Esophagus muscularis mucosa (tissue), 4 donors: ENCODE measurements at regions not wholly inside any gene's neighbourhood (a gene's known extent, or its start where the extent isn't known, plus 50 kb on each side); places are given as distances from the start of the nearest gene placed in this dataset.
A peak's percentile ranks its signal among the peaks of the same experiment; 100 is the strongest.

Experiments used
- DNase-seq: peaks from one replicate; pipeline ENCODE4 v3.0.0-alpha.2; 2017; ENCODE audit errors: extremely low spot score
- H3K27ac ChIP-seq, 4 donors: fragments of 200-600 bp; sonication (generic); replicated peaks in 1 of 4; 1 replicate in 3 of 4; 2 replicates in 1 of 4; pipeline ENCODE4 v1.5.1; 2016 to 2019; ENCODE audit warnings: mild to moderate bottlenecking in 1 of 4
- H3K27me3 ChIP-seq, 4 donors: fragments of 200-600 bp; sonication (generic); one replicate each; pipeline versions ENCODE4 v1.5.1 to v1.6.0; 2016 to 2019
- H3K36me3 ChIP-seq, 4 donors: fragments of 200-600 bp; sonication (generic); one replicate each; pipeline ENCODE4 v1.5.1; 2016 to 2019
- H3K4me1 ChIP-seq, 4 donors: fragments of 200-600 bp; sonication (generic); one replicate each; pipeline ENCODE4 v1.5.1; 2016 to 2019
- H3K4me3 ChIP-seq, 4 donors: fragments of 200-600 bp; sonication (generic); 1 replicate in 2 of 4; 2 replicates in 2 of 4; pipeline ENCODE4 v1.5.1; 2016 to 2019; ENCODE audit warnings: mild to moderate bottlenecking in 4 of 4, moderate library complexity in 1 of 4
- H3K9me3 ChIP-seq, 4 donors: fragments of 200-600 bp; sonication (generic); 1 replicate in 3 of 4; 2 replicates in 1 of 4; pipeline ENCODE4 v1.5.1; 2016 to 2019
- EP300 ChIP-seq: sonication (generic); formaldehyde crosslinking; IDR thresholded peaks from one replicate; pipeline ENCODE4 v1.6.1; 2017; ENCODE audit warnings: antibody characterized with exemption
- POLR2A ChIP-seq: fragments of 450-650 bp; IDR thresholded peaks from one replicate; pipeline ENCODE4 v1.6.1; 2017; ENCODE audit warnings: antibody characterized with exemption, moderate library complexity, mild to moderate bottlenecking, low read depth
- POLR2AphosphoS5 ChIP-seq, 2 donors: sonication (generic); formaldehyde crosslinking; IDR thresholded peaks; one replicate each; pipeline ENCODE4 v1.6.1; 2017; ENCODE audit warnings: antibody characterized with exemption in 2 of 2
- WGBS: methylation state at CpG from one replicate; pipeline ENCODE4 v1.1.5; 2018; 5-methylcytosine and 5-hydroxymethylcytosine counted together
- intact Hi-C: fragments of 100-400 bp; cut with DNase I; formaldehyde crosslinking; loops from one replicate; pipeline ENCODE4 v1.15.1; 2023
- TF ChIP-seq, protein P1 (sequence below), 3 experiments: fragments of 200-600 bp in 2 of 3; fragments of 450-650 bp in 1 of 3; sonication (generic) in 2 of 3; IDR thresholded peaks; one replicate each; pipeline ENCODE4 v1.5.1; 2017 to 2019; ENCODE audit warnings: antibody characterized with exemption in 3 of 3, mild to moderate bottlenecking in 2 of 3, moderate library complexity in 1 of 3

DNA sequence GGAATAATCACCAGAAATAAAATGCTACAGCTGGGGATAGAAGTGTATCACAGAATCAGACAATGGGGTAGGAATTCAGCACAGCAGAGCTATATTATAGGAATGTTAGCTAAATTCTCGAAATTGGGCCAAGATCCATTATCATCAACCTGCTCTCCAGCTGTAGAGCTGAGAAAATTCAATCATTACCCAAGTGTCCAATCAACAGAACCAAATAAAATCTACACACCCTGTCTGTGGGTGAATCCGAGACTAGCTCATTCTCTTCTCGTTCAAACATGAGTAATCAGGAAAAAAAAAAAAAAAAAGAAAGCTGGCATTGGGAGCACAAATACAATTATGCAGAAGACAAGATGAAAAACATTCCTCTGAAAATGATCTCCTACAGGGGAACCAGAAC lies 119.2 kb downstream of the CDC7 start:
- H3K27me3 ChIP-seq: no peaks in the 10 kb centered on the region
- H3K4me1 ChIP-seq: peaks cover 7 to 20% (median 18%) of the 10 kb centered on the region in 4 donors
- TF ChIP-seq, protein P1, sequence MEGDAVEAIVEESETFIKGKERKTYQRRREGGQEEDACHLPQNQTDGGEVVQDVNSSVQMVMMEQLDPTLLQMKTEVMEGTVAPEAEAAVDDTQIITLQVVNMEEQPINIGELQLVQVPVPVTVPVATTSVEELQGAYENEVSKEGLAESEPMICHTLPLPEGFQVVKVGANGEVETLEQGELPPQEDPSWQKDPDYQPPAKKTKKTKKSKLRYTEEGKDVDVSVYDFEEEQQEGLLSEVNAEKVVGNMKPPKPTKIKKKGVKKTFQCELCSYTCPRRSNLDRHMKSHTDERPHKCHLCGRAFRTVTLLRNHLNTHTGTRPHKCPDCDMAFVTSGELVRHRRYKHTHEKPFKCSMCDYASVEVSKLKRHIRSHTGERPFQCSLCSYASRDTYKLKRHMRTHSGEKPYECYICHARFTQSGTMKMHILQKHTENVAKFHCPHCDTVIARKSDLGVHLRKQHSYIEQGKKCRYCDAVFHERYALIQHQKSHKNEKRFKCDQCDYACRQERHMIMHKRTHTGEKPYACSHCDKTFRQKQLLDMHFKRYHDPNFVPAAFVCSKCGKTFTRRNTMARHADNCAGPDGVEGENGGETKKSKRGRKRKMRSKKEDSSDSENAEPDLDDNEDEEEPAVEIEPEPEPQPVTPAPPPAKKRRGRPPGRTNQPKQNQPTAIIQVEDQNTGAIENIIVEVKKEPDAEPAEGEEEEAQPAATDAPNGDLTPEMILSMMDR (IDR thresholded peaks at IDR 0.05): no peak
- TF ChIP-seq POLR2AphosphoS5 (IDR thresholded peaks at IDR 0.05): no peak
- no peak for TF ChIP-seq EP300
- no peak for TF ChIP-seq POLR2A
- no peak overlapping the region for H3K4me3 ChIP-seq
- DNase-seq: no peak
- no peaks in the 10 kb centered on the region for H3K36me3 ChIP-seq
- 64% methylated on average over 3 of the region's 3 CpGs for WGBS
- H3K9me3 ChIP-seq: no peaks in the 10 kb centered on the region
- H3K27ac ChIP-seq: no peak overlapping the region
- intact Hi-C loops: no loop called here

DNA sequence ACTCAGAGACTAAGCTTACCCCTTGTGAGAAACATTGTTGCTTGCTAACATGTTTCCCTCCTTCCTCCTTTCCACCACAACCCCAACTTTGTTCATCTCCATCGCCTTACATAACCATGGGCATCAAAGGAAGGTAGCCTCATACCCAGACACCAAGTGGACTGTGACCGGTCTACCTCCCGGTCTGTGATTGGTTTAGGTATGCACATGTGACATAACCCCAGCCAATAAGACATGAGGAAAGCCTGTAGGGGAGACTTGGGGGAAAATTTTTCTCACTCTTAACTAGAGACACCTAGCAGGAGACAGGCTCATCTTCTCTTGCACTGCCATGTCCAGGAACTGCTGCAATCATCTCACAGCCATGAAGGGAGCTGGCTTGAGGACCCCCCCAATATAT lies 120.7 kb downstream of the CDC7 start:
- H3K27ac ChIP-seq: no peak overlapping the region
- H3K36me3 ChIP-seq: no peaks in the 10 kb centered on the region
- H3K27me3 ChIP-seq: no peaks in the 10 kb centered on the region
- peaks cover 7 to 20% (median 18%) of the 10 kb centered on the region in 4 donors for H3K4me1 ChIP-seq
- WGBS: 100% methylated on average over 3 of the region's 3 CpGs
- no peak for DNase-seq
- intact Hi-C loops: no loop called here
- H3K4me3 ChIP-seq: no peak overlapping the region
- TF ChIP-seq EP300 (no peak), POLR2AphosphoS5 (IDR thresholded peaks at IDR 0.05) (no peak), POLR2A (no peak)
- TF ChIP-seq, protein P1 (IDR thresholded peaks at IDR 0.05): no peak
- no peaks in the 10 kb centered on the region for H3K9me3 ChIP-seq

DNA sequence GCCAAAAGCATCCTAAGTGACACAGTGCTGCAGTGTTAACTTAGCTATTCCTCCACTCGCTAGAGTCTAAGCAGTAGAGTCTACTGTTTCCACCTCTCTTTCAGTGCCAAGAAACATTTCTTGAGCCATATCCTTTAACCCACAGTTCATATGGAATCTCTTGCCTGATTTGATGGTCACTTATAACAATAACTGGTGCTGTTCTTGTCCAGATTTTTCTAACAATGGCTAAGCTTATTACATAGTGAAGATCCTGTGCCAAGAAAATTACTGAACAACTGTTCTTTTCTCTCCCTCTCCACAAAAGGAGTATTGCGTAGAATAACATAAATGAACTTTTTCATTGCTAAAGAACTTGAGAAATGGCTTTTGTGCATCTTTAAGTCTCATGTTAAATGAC lies 121.3 kb downstream of the CDC7 start:
- Histone ChIP-seq H3K4me1 (peaks cover 7 to 20% (median 18%) of the 10 kb centered on the region in 4 donors), H3K27me3 (no peaks in the 10 kb centered on the region), H3K27ac (no peak overlapping the region), H3K4me3 (no peak overlapping the region), H3K36me3 (no peaks in the 10 kb centered on the region), H3K9me3 (no peaks in the 10 kb centered on the region)
- TF ChIP-seq, protein P1 (IDR thresholded peaks at IDR 0.05): no peak
- no peak for TF ChIP-seq POLR2A
- TF ChIP-seq POLR2AphosphoS5 (IDR thresholded peaks at IDR 0.05): no peak
- TF ChIP-seq EP300: no peak
- no peak for DNase-seq
- intact Hi-C loops: no loop called here
- 82% methylated on average over 2 of the region's 2 CpGs for WGBS

DNA sequence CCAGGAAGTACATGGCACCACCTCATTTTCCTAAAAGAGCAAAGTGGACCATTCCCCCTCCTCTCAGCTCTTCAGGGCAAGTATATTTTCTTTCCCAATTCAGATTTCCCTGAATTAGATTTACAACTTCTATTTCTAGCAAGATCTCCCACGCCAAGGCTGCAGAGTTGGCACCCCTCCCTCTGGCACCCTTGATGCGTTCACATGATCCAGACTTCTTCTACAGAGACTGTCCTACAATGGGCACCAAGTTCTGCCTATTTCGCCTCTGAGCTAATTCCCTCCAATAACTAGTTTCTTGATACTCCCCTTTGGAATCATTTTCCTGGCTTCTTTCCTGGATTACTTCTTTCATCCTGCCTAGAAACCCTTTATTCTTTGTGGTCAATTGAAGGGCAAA lies 122.0 kb downstream of the CDC7 start:
- no peak for DNase-seq
- Histone ChIP-seq H3K36me3 (no peaks in the 10 kb centered on the region), H3K4me3 (no peak overlapping the region), H3K4me1 (peaks cover 7 to 20% (median 18%) of the 10 kb centered on the region in 4 donors), H3K27me3 (no peaks in the 10 kb centered on the region), H3K27ac (peak overlapping the region in 3 of 4 donors; percentile 2 to 38 (median 21)), H3K9me3 (no peaks in the 10 kb centered on the region)
- TF ChIP-seq POLR2A (no peak), POLR2AphosphoS5 (IDR thresholded peaks at IDR 0.05) (peak; percentile 4 to 47), EP300 (no peak)
- TF ChIP-seq, protein P1 (IDR thresholded peaks at IDR 0.05): no peak
- intact Hi-C loops: no loop called here
- WGBS: 33% methylated on average over 3 of the region's 3 CpGs

DNA sequence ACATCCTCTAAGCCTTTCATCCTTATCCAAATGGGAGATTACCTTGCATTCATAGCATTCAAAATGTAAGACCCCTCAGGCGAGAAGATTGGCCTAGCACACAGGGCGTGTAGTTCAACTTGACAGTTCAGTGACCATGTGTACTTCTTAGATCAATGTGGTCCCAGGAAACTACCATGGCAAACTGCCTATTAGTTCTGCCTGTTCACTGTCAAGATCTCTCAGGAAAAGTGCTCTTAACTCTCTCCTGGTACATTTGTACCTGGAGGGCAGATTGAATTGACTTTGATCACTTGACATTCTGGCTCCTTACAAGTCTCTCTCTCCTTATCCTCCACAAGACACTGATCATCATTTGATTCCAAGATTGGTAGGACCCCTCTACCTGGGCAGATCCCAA lies 122.4 kb downstream of the CDC7 start:
- Histone ChIP-seq H3K27ac (peak overlapping the region in 2 of 4 donors; percentile 21 to 38), H3K4me1 (peaks cover 7 to 20% (median 18%) of the 10 kb centered on the region in 4 donors), H3K9me3 (no peaks in the 10 kb centered on the region), H3K27me3 (no peaks in the 10 kb centered on the region), H3K4me3 (no peak overlapping the region), H3K36me3 (no peaks in the 10 kb centered on the region)
- TF ChIP-seq, protein P1 (IDR thresholded peaks at IDR 0.05): no peak
- TF ChIP-seq EP300: no peak
- TF ChIP-seq POLR2AphosphoS5 (IDR thresholded peaks at IDR 0.05): no peak
- no peak for TF ChIP-seq POLR2A
- WGBS: 69% methylated on average over 2 of the region's 2 CpGs
- intact Hi-C loops: no loop called here
- no peak for DNase-seq
